K562 (cell line): ENCODE measurements at regions not wholly inside any gene's neighbourhood (a gene's known extent, or its start where the extent isn't known, plus 50 kb on each side); places are given as distances from the start of the nearest gene placed in this dataset.

Experiments used
- ATAC-seq: fragments of 200-7000 bp; cut with Tn5 transposase; 3 replicates; pipeline ENCODE4 v1.9.1; 2020; ENCODE audit warnings: moderate library complexity
- BruUV-seq: library from RNA; stranded (reverse); fragments of 400-500 nt; replicated peaks from 2 replicates; lab custom pipeline; 2021; lab: Mats Ljungman, UMichigan
- CTCF ChIA-PET: fragments of 300-600 bp; formaldehyde crosslinking; extraction: SDS; loops from one replicate; lab custom pipeline; 2021; ENCODE audit warnings: low intra/inter-chr PET ratio; lab: Yijun Ruan, JAX
- POLR2A ChIA-PET: fragments of 300-600, 350-650 bp; sonication (Branson Sonifier 250); formaldehyde crosslinking; extraction: SDS; loops from one replicate; lab custom pipeline; 2021; ENCODE audit warnings: antibody characterized with exemption, inconsistent platforms; lab: Yijun Ruan, JAX
- DNase-seq, 4 experiments: peaks; one replicate each; pipeline versions ENCODE4 v3.0.0 to v3.0.0-alpha.2; 2011 to 2018; ENCODE audit warnings: low spot score in 3 of 4, mixed read lengths in 3 of 4; ENCODE audit errors: extremely low read depth in 1 of 4
- FAIRE-seq: peaks from 2 replicates; lab custom pipeline; 2011; peaks lifted over from hg19 to GRCh38; lab: Jason Lieb, UNC
- H2AFZ ChIP-seq: 2 replicates; pipeline ENCODE4 v1.6.0; 2011; ENCODE audit warnings: low read depth, low read length, control low read depth, inconsistent platforms
- H3K27ac ChIP-seq: fragments of 200-600 bp; 3 replicates; pipeline ENCODE4 v1.8.0; 2011; ENCODE audit warnings: low read depth, mild to moderate bottlenecking, control low read depth, inconsistent platforms, low read length, moderate library complexity, mixed read lengths; ENCODE audit errors: extremely low read depth
- H3K27me3 ChIP-seq, 2 experiments: fragments of 300-600 bp in 1 of 2; 2 replicates in 1 of 2; 3 replicates in 1 of 2; pipeline versions ENCODE4 v1.6.0 to v1.8.0; 2011; ENCODE audit warnings: inconsistent platforms in 2 of 2, low read length in 2 of 2, mild to moderate bottlenecking in 1 of 2, mixed read lengths in 1 of 2, moderate library complexity in 1 of 2; ENCODE audit not compliant: control insufficient read depth in 2 of 2, insufficient read depth in 2 of 2
- H3K36me3 ChIP-seq: fragments of 300-600 bp; 3 replicates; pipeline ENCODE4 v1.8.0; 2011; ENCODE audit warnings: mild to moderate bottlenecking, low read length, inconsistent platforms; ENCODE audit not compliant: control insufficient read depth, insufficient read depth
- H3K4me1 ChIP-seq, 2 experiments: fragments of 200-600 bp in 1 of 2; replicated peaks in 1 of 2; 2 replicates in 1 of 2; 3 replicates in 1 of 2; pipeline versions ENCODE4 v1.5.1 to v1.8.0; 2011; ENCODE audit warnings: inconsistent platforms in 2 of 2, low read length in 2 of 2, mild to moderate bottlenecking in 1 of 2, mixed read lengths in 1 of 2, moderate library complexity in 1 of 2; ENCODE audit not compliant: control insufficient read depth in 2 of 2, insufficient read depth in 2 of 2
- H3K4me2 ChIP-seq: 2 replicates; pipeline ENCODE4 v1.6.1; 2011; ENCODE audit warnings: low read length, control low read depth, inconsistent platforms, mixed read lengths; ENCODE audit not compliant: insufficient read depth
- H3K4me3 ChIP-seq: fragments of 200-600 bp; sonication (generic), shearing (Covaris generic); 2 replicates; pipeline ENCODE4 v1.5.1; 2016; ENCODE audit warnings: control low read depth, inconsistent platforms
- H3K79me2 ChIP-seq: fragments of 200-600 bp; 3 replicates; pipeline ENCODE4 v1.8.0; 2011; ENCODE audit warnings: low read length, inconsistent platforms; ENCODE audit not compliant: control insufficient read depth, insufficient read depth
- H3K9ac ChIP-seq, 2 experiments: 2 replicates each; pipeline versions ENCODE4 v1.6.0 to v1.6.1; 2011; ENCODE audit warnings: low read depth in 2 of 2, low read length in 2 of 2, control low read depth in 1 of 2, inconsistent platforms in 1 of 2, mild to moderate bottlenecking in 1 of 2, mixed read lengths in 1 of 2; ENCODE audit not compliant: insufficient read depth in 1 of 2
- H3K9me1 ChIP-seq: one replicate; pipeline ENCODE4 v1.6.0; 2011; ENCODE audit warnings: inconsistent platforms, mild to moderate bottlenecking, low read length, moderate library complexity; ENCODE audit not compliant: control insufficient read depth, insufficient read depth
- H3K9me3 ChIP-seq: replicated peaks from 2 replicates; pipeline ENCODE4 v1.5.1; 2011; ENCODE audit warnings: low read depth, low read length, inconsistent platforms; ENCODE audit not compliant: control insufficient read depth, insufficient read depth
- H4K20me1 ChIP-seq: replicated peaks from 2 replicates; pipeline ENCODE4 v1.6.1; 2011; ENCODE audit warnings: low read length, inconsistent platforms, mixed read lengths; ENCODE audit not compliant: control insufficient read depth, insufficient read depth
- ASH1L ChIP-seq: fragments of 450-650 bp; IDR thresholded peaks from 2 replicates; pipeline ENCODE4 v1.6.1; 2018; ENCODE audit warnings: borderline replicate concordance, mild to moderate bottlenecking, low read depth; ENCODE audit not compliant: partially characterized antibody
- ATF7 ChIP-seq: fragments of 450-650 bp; IDR thresholded peaks from 2 replicates; pipeline ENCODE4 v1.7.1; 2014; ENCODE audit warnings: mild to moderate bottlenecking, moderate library complexity
- ELF1 ChIP-seq: fragments of 200-800 bp; sonication (Bioruptor generic); IDR thresholded peaks from 2 replicates; pipeline ENCODE4 v1.6.1; 2016; ENCODE audit warnings: missing genetic modification characterization, missing compliant biosample characterization
- GMEB1 ChIP-seq: fragments of 250-450 bp; sonication (Bioruptor Pico); IDR thresholded peaks from 2 replicates; pipeline ENCODE4 v1.4.0; 2020; ENCODE audit warnings: mild to moderate bottlenecking
- RBM34 ChIP-seq: fragments of 200-400 bp; formaldehyde crosslinking; IDR thresholded peaks from 2 replicates; pipeline ENCODE4 v1.6.1; 2018; ENCODE audit warnings: low read length, borderline replicate concordance; ENCODE audit not compliant: insufficient read depth
- SAFB ChIP-seq: fragments of 200-400 bp; formaldehyde crosslinking; IDR thresholded peaks from 2 replicates; pipeline ENCODE4 v1.6.1; 2017; ENCODE audit warnings: low read depth, low read length, borderline replicate concordance
- SIRT6 ChIP-seq: IDR thresholded peaks from one replicate; pipeline ENCODE4 v1.6.1; 2012; ENCODE audit warnings: low read depth, mild to moderate bottlenecking, control low read depth, inconsistent platforms, low read length, moderate library complexity
- TSC22D4 ChIP-seq: fragments of 450-650 bp; IDR thresholded peaks from 2 replicates; pipeline ENCODE4 v1.6.1; 2016; ENCODE audit warnings: missing genetic modification characterization, missing biosample characterization, control low read depth
- ZKSCAN1 ChIP-seq: fragments of 150-350 bp; IDR thresholded peaks from 2 replicates; pipeline ENCODE4 v1.6.1; 2016; ENCODE audit warnings: low read depth, low read length
- ZNF830 ChIP-seq: fragments of 250-450 bp; sonication (Bioruptor Pico); IDR thresholded peaks from 2 replicates; pipeline ENCODE4 v1.5.0; 2021; ENCODE audit warnings: mild to moderate bottlenecking
- in situ Hi-C: fragments of 300-500 bp; cut with MboI; formaldehyde crosslinking; loops from 4 replicates; pipeline ENCODE4 v1.15.0; 2018; ENCODE audit warnings: inconsistent platforms, mixed read lengths
- intact Hi-C: fragments of 100-400 bp; cut with micrococcal nuclease; formaldehyde crosslinking; loops from 2 replicates; pipeline ENCODE4 v1.14.2; 2022
- TF ChIP-seq, protein P1 (sequence below): fragments of 250-450 bp; sonication (Bioruptor Pico); IDR thresholded peaks from 2 replicates; pipeline ENCODE4 v1.8.0; 2022; ENCODE audit warnings: moderate library complexity, mild to moderate bottlenecking, inconsistent platforms
- TF ChIP-seq, protein P2 (sequence below): fragments of 250-450 bp; sonication (Bioruptor Pico); IDR thresholded peaks from 2 replicates; pipeline ENCODE4 v1.5.1; 2021; ENCODE audit warnings: mild to moderate bottlenecking

- in situ Hi-C loops = loop anchor here (25.0 kb wide), 1 partner anchor 296 kb away; no protein-coding TSS in a partner anchor
- no TSS peak for BruUV-seq
Observed at GRCh38 chrX:80290834-80291233, 129.4 kb upstream of the TENT5D start.

More at GRCh38 chrX:80290834-80291233, 129.4 kb upstream of the TENT5D start:
- H3K9me3 ChIP-seq = no peaks in the 10 kb centered on the region
- H3K4me1 ChIP-seq = no peaks in the 10 kb centered on the region
- intact Hi-C loops = no loop called here
- CTCF ChIA-PET = no interaction called here
- no peak overlapping the region for H3K9ac ChIP-seq
- DNase-seq (no peak), FAIRE-seq (no peak), ATAC-seq (no peak)
- no peak overlapping the region for H3K4me3 ChIP-seq
- POLR2A ChIA-PET = no interaction called here
- no peak overlapping the region for H2AFZ ChIP-seq
- no peak overlapping the region for H3K4me2 ChIP-seq
- H3K9me1 ChIP-seq = no peaks in the 10 kb centered on the region
- TF ChIP-seq ZKSCAN1 (no peak), RBM34 (no peak), ASH1L (no peak), GMEB1 (CRISPR knock-in tag) (no peak), ZNF830 (CRISPR knock-in tag) (no peak), ELF1 (no peak), TSC22D4 (tag) (no peak), SAFB (no peak), ATF7 (no peak), SIRT6 (no peak)
- TF ChIP-seq, protein P1, sequence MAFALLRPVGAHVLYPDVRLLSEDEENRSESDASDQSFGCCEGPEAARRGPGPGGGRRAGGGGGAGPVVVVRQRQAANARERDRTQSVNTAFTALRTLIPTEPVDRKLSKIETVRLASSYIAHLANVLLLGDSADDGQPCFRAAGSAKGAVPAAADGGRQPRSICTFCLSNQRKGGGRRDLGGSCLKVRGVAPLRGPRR (CRISPR knock-in tag) = no peak
- TF ChIP-seq, protein P2, sequence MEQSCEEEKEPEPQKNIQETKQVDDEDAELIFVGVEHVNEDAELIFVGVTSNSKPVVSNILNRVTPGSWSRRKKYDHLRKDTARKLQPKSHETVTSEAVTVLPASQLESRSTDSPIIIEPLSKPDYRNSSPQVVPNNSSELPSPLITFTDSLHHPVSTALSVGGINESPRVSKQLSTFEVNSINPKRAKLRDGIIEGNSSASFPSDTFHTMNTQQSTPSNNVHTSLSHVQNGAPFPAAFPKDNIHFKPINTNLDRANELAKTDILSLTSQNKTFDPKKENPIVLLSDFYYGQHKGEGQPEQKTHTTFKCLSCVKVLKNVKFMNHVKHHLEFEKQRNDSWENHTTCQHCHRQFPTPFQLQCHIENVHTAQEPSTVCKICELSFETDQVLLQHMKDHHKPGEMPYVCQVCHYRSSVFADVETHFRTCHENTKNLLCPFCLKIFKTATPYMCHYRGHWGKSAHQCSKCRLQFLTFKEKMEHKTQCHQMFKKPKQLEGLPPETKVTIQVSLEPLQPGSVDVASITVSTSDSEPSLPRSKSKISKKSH (CRISPR knock-in tag) = no peak
- no peaks in the 10 kb centered on the region for H3K36me3 ChIP-seq
- H4K20me1 ChIP-seq = no peaks in the 10 kb centered on the region
- H3K27me3 ChIP-seq = no peaks in the 10 kb centered on the region
- H3K27ac ChIP-seq = no peak overlapping the region
- H3K79me2 ChIP-seq = no peaks in the 10 kb centered on the region
